Heart left ventricle (tissue), 16 donors: ENCODE measurements at regions not wholly inside any gene's neighbourhood (a gene's known extent, or its start where the extent isn't known, plus 50 kb on each side); places are given as distances from the start of the nearest gene placed in this dataset.

Experiments
- ATAC-seq, 4 donors: fragments of 200-7000 bp; cut with Tn5 transposase; one replicate each; pipeline ENCODE4 v1.9.1; 2020 to 2022; ENCODE audit warnings: moderate library complexity in 4 of 4, mild to moderate bottlenecking in 3 of 4, moderate number of reproducible peaks in 1 of 4
- DNase-seq, 5 donors: peaks; one replicate each; pipeline ENCODE4 v3.0.0-alpha.2; 2020
- H3K27ac ChIP-seq, 12 donors: fragments of 200-600 bp; sonication (generic) in 4 of 12; one replicate each; pipeline versions ENCODE4 v1.5.0 to v1.8.0; 2016 to 2022; ENCODE audit warnings: mild to moderate bottlenecking in 2 of 12
- H3K27me3 ChIP-seq, 9 donors: fragments of 200-600 bp; sonication (generic) in 2 of 9; one replicate each; pipeline versions ENCODE4 v1.5.1 to v1.8.0; 2016 to 2022; ENCODE audit warnings: mild to moderate bottlenecking in 3 of 9
- H3K36me3 ChIP-seq, 9 donors: fragments of 200-600 bp; sonication (generic) in 2 of 9; one replicate each; pipeline versions ENCODE4 v1.5.0 to v1.8.0; 2018 to 2022; ENCODE audit warnings: mild to moderate bottlenecking in 2 of 9
- H3K4me1 ChIP-seq, 12 donors: fragments of 200-600 bp; sonication (generic) in 4 of 12; one replicate each; pipeline versions ENCODE4 v1.5.0 to v1.8.0; 2016 to 2022; ENCODE audit warnings: mild to moderate bottlenecking in 3 of 12
- H3K4me3 ChIP-seq, 12 donors: fragments of 200-600 bp; sonication (generic) in 4 of 12; one replicate each; pipeline versions ENCODE4 v1.5.0 to v1.8.0; 2017 to 2022; ENCODE audit warnings: mild to moderate bottlenecking in 9 of 12, moderate library complexity in 4 of 12
- H3K9me3 ChIP-seq, 12 donors: fragments of 200-600 bp; sonication (generic) in 4 of 12; one replicate each; pipeline versions ENCODE4 v1.5.0 to v1.8.0; 2016 to 2022; ENCODE audit warnings: mild to moderate bottlenecking in 1 of 12
- CTCF ChIP-seq, 12 donors: fragments of 200-600 bp; sonication (generic) in 4 of 12; IDR thresholded peaks; one replicate each; pipeline versions ENCODE4 v1.5.0 to v1.8.0; 2018 to 2022; ENCODE audit warnings: antibody characterized with exemption in 12 of 12, mild to moderate bottlenecking in 5 of 12
- POLR2A ChIP-seq, 2 donors: fragments of 450-650 bp; IDR thresholded peaks; one replicate each; pipeline ENCODE4 v1.6.1; 2017; ENCODE audit warnings: antibody characterized with exemption in 2 of 2, mild to moderate bottlenecking in 2 of 2, moderate library complexity in 2 of 2
- WGBS, 4 donors: extraction: QIAGEN DNeasy Blood & Tissue Kit in 2 of 4; methylation state at CpG; one replicate each; pipeline versions ENCODE4 v1.1.5 to v1.1.7; 2013 to 2018; 5-methylcytosine and 5-hydroxymethylcytosine counted together
- intact Hi-C, 10 donors: fragments of 100-400 bp; cut with DNase I; formaldehyde crosslinking; loops; one replicate each; pipeline versions ENCODE4 v1.11.1 to v1.14.2; 2022
- donor health status: ischemic (EF 13 %, LVEDD 7.1; RV severe dilation, severe dysfunction).
- donor health status: healthy with polysubstance abuse.
- donor health status: DM: no; HTN: yes; CAD: no.
- donor health status: DM: no; HTN: no; CAD: no.
- donor health status: ischemic (EF 25% LVEDD 6.9; RV normal size, moderate dysfunction).
- donor health status: ischemic (EF 25% LVEDD 5.7; RV mildly dilated, moderate dysfunction).
- donor health status: healthy.
- donor health status: DM: yes; HTN: yes; CAD: no.
- donor health status: ischemic (EF 35%, LVEDD 5.7; RV mildly dilated, moderate dysfunction).
- donor health status: nonischemic (EF 11% LVEDD 7.7; RV severe dilation, severe dysfunction).
- donor health status: DM: yes; HTN: yes; CAD: no.
- donor health status: PGD.
- donor health status: ischemic (EF 29% LVEDD 5.4; RV normal size, mild dysfunction).
- donor health status: nonischemic (EF 23%, LVEDD 6.1; RV moderate dilation, normal function).

GRCh38 chr5:174376726-174377373 is 331.3 kb downstream of the NSG2 start:
- no peak for TF ChIP-seq POLR2A (IDR thresholded peaks at IDR 0.05)
- no peak for TF ChIP-seq CTCF (IDR thresholded peaks at IDR 0.05)
- Histone ChIP-seq H3K27ac (no peak overlapping the region), H3K9me3 (peaks cover 0 to 4% (median 0%) of the 10 kb centered on the region in 12 donors), H3K36me3 (no peaks in the 10 kb centered on the region), H3K4me1 (no peaks in the 10 kb centered on the region), H3K4me3 (no peak overlapping the region), H3K27me3 (no peaks in the 10 kb centered on the region)
- intact Hi-C loops: loop anchor here in 1 of 10 donors (5.0 kb wide), 1 partner anchor 260 kb away; no protein-coding TSS in a partner anchor
- no peak for DNase-seq
- whole genome bisulfite sequencing, 4 donors: 71 to 89% (median 81%) methylated on average over 6 of the region's 6 CpGs
- ATAC-seq: no peak

- DNase-seq: no peak
- no peak overlapping the region for H3K4me3 ChIP-seq
- H3K9me3 ChIP-seq: peaks cover 0 to 4% (median 0%) of the 10 kb centered on the region in 12 donors
- H3K4me1 ChIP-seq: no peaks in the 10 kb centered on the region
- 73 to 84% (median 75%) methylated on average over 3 to 4 of the region's 4 CpGs for WGBS, 4 donors
- TF ChIP-seq CTCF (IDR thresholded peaks at IDR 0.05): no peak
- no peak for TF ChIP-seq POLR2A (IDR thresholded peaks at IDR 0.05)
- ATAC-seq: no peak
- intact Hi-C loops: loop anchor here in 1 of 10 donors (5.0 kb wide), 1 partner anchor 259 kb away; no protein-coding TSS in a partner anchor
- H3K27ac ChIP-seq: no peak overlapping the region
- H3K27me3 ChIP-seq: peaks cover 0 to 1% (median 0%) of the 10 kb centered on the region in 9 donors
- no peaks in the 10 kb centered on the region for H3K36me3 ChIP-seq
Observed at GRCh38 chr5:174378121-174378874, 332.8 kb downstream of the NSG2 start.

DNA sequence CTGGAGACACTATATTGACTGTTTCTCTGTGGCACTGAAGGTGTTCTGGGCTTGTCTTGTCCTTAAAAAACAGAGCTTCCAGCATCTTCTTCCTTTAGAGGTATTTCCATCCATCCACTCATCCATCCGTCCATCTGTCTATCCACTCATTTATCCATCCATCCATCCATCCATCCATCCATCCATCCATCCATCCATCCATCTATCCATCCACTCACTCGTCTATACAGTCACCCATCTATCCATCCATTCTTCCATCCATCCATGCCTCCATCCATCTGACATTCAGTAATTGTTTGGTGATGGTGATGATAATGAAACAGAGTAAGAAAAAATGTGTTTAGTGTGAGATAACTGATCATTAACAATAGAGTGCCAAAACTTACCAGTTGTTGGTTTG is 334.8 kb downstream of the NSG2 start:
- no peak overlapping the region for H3K4me3 ChIP-seq
- no peak overlapping the region for H3K27ac ChIP-seq
- TF ChIP-seq POLR2A (IDR thresholded peaks at IDR 0.05) (no peak), CTCF (IDR thresholded peaks at IDR 0.05) (no peak)
- ATAC-seq: no peak
- 65 to 75% (median 69%) methylated on average over 2 of the region's 2 CpGs for WGBS, 4 donors
- H3K27me3 ChIP-seq: peaks cover 0 to 15% (median 0%) of the 10 kb centered on the region in 9 donors
- intact Hi-C loops: no loop called here
- no peak for DNase-seq
- H3K4me1 ChIP-seq: no peaks in the 10 kb centered on the region
- no peaks in the 10 kb centered on the region for H3K36me3 ChIP-seq
- H3K9me3 ChIP-seq: peaks cover 0 to 4% (median 0%) of the 10 kb centered on the region in 12 donors

DNA sequence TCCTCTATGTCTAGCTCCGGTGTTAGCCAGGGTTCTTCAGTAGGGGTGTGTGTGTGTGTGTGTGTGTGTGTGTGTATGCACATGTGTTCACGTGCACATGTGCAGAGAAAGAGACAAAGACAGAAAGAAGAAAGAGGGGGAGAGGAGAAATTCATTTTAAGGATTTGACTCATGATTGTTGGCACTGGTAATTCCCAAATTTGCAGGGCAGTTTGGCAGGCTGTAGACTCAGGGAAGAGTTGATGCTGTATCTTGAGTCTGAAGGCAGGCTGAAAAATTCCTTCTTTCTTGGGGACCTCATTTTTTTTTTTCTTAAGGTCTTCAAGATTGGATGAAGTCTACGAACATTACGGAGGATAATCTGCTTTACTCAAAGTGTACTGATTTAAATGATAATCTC is 335.7 kb downstream of the NSG2 start:
- 72 to 80% (median 76%) methylated on average over 4 of the region's 4 CpGs for WGBS, 4 donors
- DNase-seq (no peak), ATAC-seq (no peak)
- TF ChIP-seq CTCF (IDR thresholded peaks at IDR 0.05) (no peak), POLR2A (IDR thresholded peaks at IDR 0.05) (no peak)
- Histone ChIP-seq H3K27ac (no peak overlapping the region), H3K9me3 (peaks cover 0 to 4% (median 0%) of the 10 kb centered on the region in 12 donors), H3K27me3 (peaks cover 0 to 22% (median 0%) of the 10 kb centered on the region in 9 donors), H3K36me3 (no peaks in the 10 kb centered on the region), H3K4me1 (no peaks in the 10 kb centered on the region), H3K4me3 (no peak overlapping the region)
- intact Hi-C loops: no loop called here
